Subcutaneous abdominal adipose tissue (tissue), 5 donors: ENCODE measurements at regions not wholly inside any gene's neighbourhood (a gene's known extent, or its start where the extent isn't known, plus 50 kb on each side); places are given as distances from the start of the nearest gene placed in this dataset.

Experiments
- H3K27ac ChIP-seq: one replicate; pipeline ENCODE4 v1.7.0; 2013; ENCODE audit warnings: low read depth, mild to moderate bottlenecking, inconsistent platforms, low read length, moderate library complexity
- H3K27me3 ChIP-seq, 5 donors: one replicate each; pipeline ENCODE4 v1.7.0; 2013; ENCODE audit warnings: low read length in 5 of 5, inconsistent platforms in 1 of 5; ENCODE audit not compliant: control insufficient read depth in 5 of 5, insufficient read depth in 4 of 5
- H3K36me3 ChIP-seq, 5 donors: one replicate each; pipeline ENCODE4 v1.7.0; 2013; ENCODE audit warnings: low read length in 5 of 5; ENCODE audit not compliant: control insufficient read depth in 5 of 5, insufficient read depth in 5 of 5
- H3K4me1 ChIP-seq, 5 donors: one replicate each; pipeline ENCODE4 v1.7.0; 2013; ENCODE audit warnings: low read length in 5 of 5, mild to moderate bottlenecking in 3 of 5, moderate library complexity in 1 of 5; ENCODE audit not compliant: control insufficient read depth in 5 of 5, insufficient read depth in 5 of 5
- H3K4me3 ChIP-seq, 5 donors: one replicate each; pipeline ENCODE4 v1.7.0; 2013; ENCODE audit warnings: low read length in 5 of 5, low read depth in 1 of 5
- H3K9ac ChIP-seq, 5 donors: one replicate each; pipeline ENCODE4 v1.7.0; 2013; ENCODE audit warnings: low read length in 5 of 5, mild to moderate bottlenecking in 4 of 5, moderate library complexity in 3 of 5
- H3K9me3 ChIP-seq, 5 donors: one replicate each; pipeline ENCODE4 v1.7.0; 2013; ENCODE audit warnings: low read length in 5 of 5; ENCODE audit not compliant: control insufficient read depth in 5 of 5
- donor health status: healthy.
- donor health status: healthy.
- donor health status: healthy.
- donor health status: healthy.
- donor health status: healthy.

DNA sequence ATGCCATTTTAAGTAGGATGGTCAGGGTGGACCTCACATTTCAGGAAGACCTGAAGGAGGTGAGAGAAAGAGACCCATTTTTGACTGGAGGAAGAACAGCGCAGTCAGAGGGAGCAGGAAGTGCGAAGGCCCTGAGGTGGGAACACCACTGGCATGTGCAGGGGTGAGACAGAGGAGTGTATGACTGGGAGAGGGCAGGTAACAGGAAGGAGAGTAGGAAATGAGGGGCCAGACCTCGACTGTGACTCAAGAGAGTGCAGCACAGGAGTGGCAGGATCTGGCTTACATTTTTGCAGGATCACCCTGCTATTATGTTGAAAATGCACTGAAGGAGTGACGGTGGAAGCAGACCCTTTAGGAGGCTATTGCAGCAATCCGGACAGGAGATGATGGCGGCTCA lies 117.7 kb upstream of the CDYL start:
- H3K4me3 ChIP-seq: no peak overlapping the region

DNA sequence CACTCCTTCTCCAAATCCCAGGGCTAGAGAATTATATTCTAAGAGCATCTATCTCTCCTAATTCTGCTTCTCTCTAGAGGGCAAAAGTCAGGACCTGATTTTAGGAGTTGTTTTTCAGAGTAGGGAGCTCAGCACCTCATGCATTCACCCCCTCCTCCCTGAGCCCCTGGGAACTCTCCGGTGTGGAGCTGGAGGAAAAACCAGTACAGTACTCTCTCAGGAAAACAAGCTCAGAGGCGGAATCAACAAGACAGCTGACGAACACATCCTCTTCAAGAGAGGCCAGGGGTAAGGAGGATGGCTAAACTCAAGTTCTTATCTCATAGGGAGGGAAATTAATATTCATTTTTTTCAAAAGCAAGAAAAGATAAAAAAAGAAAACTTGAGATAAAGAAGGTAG lies 120.1 kb upstream of the CDYL start:
- H3K27me3 ChIP-seq: no peaks in the 10 kb centered on the region

More for the DNA sequence above, 117.7 kb upstream of the CDYL start:
- no peaks in the 10 kb centered on the region for H3K9me3 ChIP-seq
- H3K27me3 ChIP-seq: no peaks in the 10 kb centered on the region
- no peaks in the 10 kb centered on the region for H3K36me3 ChIP-seq
- H3K9ac ChIP-seq: no peak overlapping the region
- H3K4me1 ChIP-seq: no peaks in the 10 kb centered on the region
- H3K27ac ChIP-seq: no peak overlapping the region

DNA sequence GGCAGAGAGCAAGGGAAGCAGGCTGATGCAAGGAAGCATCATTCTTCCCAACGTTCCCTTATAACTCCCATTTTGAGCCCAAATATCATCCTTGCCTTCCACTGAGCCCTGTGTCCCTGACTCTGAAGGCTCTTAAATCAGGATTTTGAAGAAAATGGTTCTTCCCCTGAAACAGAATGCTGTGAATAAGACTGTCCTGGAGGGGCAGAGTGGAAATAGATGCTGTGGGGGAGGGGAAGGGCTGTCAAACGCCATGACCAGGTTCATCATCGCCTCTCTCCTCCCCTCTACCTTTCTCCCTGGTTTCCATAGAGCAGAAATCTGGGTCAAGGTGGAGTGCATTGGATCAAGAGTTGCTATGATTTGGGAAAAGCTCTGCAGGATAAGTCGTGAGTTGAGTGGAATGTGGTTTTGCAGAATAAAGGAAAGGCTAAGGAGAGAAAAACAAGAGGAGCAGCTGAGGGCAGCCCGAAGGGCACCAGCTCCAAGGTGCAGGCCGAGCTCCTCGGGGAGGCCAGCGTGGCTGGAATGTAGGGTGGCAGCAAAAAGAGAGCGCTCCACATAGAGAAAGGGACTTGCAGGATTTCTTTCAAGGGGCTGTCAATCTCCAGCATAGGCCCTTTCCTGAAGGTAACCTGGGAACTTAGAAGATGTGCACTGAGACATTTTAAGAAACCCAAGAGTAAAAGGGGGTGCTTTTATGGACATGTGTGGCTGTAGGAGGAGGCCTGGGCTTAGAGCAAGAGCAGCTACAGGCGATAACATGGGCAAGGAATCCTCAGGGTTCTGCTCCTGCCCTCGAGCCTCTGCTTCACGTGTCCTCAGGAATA lies 120.8 kb upstream of the CDYL start:
- peaks cover 0 to 9% (median 2%) of the 10 kb centered on the region in 5 donors for H3K9me3 ChIP-seq
- H3K4me3 ChIP-seq: no peak overlapping the region
- no peaks in the 10 kb centered on the region for H3K4me1 ChIP-seq
- H3K9ac ChIP-seq: no peak overlapping the region
- no peaks in the 10 kb centered on the region for H3K36me3 ChIP-seq
- H3K27ac ChIP-seq: no peak overlapping the region
- H3K27me3 ChIP-seq: no peaks in the 10 kb centered on the region

More for the DNA sequence above, 120.1 kb upstream of the CDYL start:
- H3K9ac ChIP-seq: no peak overlapping the region
- no peaks in the 10 kb centered on the region for H3K4me1 ChIP-seq
- no peak overlapping the region for H3K27ac ChIP-seq
- peaks cover 0 to 9% (median 2%) of the 10 kb centered on the region in 5 donors for H3K9me3 ChIP-seq
- no peaks in the 10 kb centered on the region for H3K36me3 ChIP-seq
- no peak overlapping the region for H3K4me3 ChIP-seq

DNA sequence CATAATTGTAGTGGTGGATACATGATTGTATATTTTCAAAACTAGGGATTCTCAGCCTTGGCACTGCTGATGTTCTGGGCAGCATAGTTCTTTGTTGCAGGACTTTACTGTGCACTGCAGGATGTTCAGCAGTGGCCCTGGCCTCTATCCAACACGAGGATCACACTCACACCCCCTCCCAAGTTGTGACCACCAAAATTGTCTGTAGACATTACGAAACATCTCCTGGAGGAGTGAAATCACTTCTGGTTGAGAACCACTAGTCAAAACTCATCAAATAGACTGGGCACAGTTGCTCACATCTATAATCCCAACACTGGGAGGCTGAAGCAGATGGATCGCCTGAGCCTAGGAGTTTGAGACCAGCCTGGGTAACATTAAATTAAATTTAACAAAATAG lies 123.1 kb upstream of the CDYL start:
- H3K4me1 ChIP-seq: no peaks in the 10 kb centered on the region
- H3K36me3 ChIP-seq: no peaks in the 10 kb centered on the region
- H3K4me3 ChIP-seq: no peak overlapping the region
- no peak overlapping the region for H3K9ac ChIP-seq
- H3K27me3 ChIP-seq: no peaks in the 10 kb centered on the region
- peaks cover 0 to 9% (median 2%) of the 10 kb centered on the region in 5 donors for H3K9me3 ChIP-seq
- no peak overlapping the region for H3K27ac ChIP-seq

DNA sequence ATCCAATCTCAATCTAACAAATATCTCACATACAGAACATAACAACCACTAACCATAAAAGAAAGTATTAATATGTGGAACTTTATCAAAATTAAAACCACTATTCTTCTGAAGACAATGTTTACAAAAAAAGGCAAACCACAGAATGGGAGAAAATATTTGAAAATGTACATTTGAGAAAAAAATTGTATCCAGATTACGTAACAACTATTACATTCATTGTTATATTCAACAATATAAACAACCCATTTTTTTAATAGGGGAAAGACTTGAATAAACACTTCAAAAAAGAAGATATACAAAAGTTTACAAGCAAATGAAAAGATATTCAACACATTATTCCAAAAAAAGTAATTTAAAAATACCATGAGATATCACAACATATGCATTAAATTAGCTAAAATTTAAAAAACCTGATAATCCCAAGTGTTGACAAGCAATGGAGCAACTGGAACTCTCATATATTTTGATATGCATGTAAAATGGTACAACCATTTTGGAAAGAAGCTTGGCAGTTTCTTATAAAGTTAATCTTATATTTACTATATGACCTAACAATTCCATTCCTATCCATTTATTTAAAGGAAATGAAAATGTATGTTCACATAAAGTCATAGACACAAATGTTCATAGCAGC lies 124.3 kb upstream of the CDYL start:
- Histone ChIP-seq H3K27ac (no peak overlapping the region), H3K9me3 (peaks cover 0 to 9% (median 2%) of the 10 kb centered on the region in 5 donors), H3K36me3 (no peaks in the 10 kb centered on the region), H3K27me3 (no peaks in the 10 kb centered on the region), H3K4me1 (peaks cover 0 to 11% (median 10%) of the 10 kb centered on the region in 5 donors), H3K4me3 (no peak overlapping the region), H3K9ac (no peak overlapping the region)

DNA sequence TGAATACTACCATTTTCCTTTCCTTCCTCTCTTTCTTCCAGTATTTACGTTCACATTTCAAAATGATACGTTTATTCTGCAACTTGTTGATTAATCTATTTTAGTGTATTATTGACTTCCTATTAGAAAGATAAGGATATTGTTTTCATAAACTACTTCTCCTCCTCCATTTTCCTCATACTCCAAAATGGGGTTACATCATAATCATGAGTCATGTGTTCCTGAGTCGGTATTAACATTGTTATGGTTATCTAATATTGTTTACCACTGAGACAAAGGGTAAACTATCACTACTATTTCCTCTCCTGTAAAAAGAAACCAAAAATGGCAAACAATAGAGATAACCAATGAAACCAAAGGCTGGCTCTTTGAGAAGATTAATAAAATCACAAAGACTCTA lies 126.5 kb upstream of the CDYL start:
- H3K4me3 ChIP-seq: no peak overlapping the region
- no peaks in the 10 kb centered on the region for H3K27me3 ChIP-seq
- no peaks in the 10 kb centered on the region for H3K36me3 ChIP-seq
- peaks cover 0 to 11% (median 10%) of the 10 kb centered on the region in 5 donors for H3K4me1 ChIP-seq
- no peak overlapping the region for H3K9ac ChIP-seq
- H3K9me3 ChIP-seq: peaks cover 0 to 9% (median 2%) of the 10 kb centered on the region in 5 donors
- no peak overlapping the region for H3K27ac ChIP-seq

DNA sequence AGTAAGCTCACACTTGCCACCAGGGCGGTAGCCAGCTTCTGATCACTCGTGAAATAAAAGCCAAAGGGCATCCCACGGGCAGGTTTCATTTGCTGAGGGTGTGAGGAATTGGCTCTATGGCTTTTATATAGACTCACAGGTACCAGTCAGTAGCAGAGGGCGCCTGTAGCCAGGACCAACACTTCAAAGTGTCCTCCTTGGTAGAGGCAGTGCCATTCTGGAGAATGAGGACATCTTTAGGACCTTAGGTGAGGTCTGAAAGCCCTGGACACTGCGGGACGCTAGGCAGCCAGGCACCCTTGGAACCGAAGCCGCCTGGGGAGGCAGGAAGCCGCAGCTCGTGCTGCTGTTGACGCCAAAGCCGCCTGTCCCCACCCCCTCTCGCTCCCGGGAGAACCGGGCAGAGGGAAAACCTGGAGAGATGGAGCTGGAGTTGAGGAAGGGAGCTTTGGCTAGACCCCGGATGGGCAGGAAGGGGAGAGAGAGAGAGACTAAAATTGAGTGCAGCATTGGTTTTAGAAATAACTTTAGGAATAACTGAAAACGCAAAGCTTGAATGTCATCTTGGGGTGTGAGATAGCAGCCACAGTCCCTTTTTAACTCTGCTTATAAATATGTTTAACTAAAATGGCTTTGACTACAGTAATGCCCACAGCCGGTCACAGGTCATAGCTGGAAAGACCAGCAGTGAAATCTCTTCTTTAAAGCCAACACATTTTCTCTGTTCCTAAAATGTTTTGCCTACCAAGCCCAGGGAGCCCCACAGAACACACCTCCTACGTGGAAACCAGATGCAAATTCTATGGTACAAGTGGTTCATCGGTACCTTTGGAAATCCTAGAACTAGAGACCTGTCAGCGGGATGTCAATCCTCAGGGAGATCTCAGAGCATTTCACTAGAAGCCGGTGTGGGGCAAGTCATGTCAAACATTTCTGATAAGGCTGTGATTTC lies 128.5 kb upstream of the CDYL start:
- H3K27me3 ChIP-seq: no peaks in the 10 kb centered on the region
- H3K9me3 ChIP-seq: peaks cover 0 to 9% (median 2%) of the 10 kb centered on the region in 5 donors
- no peak overlapping the region for H3K27ac ChIP-seq
- peak overlapping the region in 3 of 5 donors; percentile 40 to 74 (median 69) for H3K9ac ChIP-seq
- peak overlapping the region; percentile 54 to 77 (median 70) for H3K4me3 ChIP-seq
- peaks cover 0 to 11% (median 10%) of the 10 kb centered on the region in 5 donors for H3K4me1 ChIP-seq
- no peaks in the 10 kb centered on the region for H3K36me3 ChIP-seq

DNA sequence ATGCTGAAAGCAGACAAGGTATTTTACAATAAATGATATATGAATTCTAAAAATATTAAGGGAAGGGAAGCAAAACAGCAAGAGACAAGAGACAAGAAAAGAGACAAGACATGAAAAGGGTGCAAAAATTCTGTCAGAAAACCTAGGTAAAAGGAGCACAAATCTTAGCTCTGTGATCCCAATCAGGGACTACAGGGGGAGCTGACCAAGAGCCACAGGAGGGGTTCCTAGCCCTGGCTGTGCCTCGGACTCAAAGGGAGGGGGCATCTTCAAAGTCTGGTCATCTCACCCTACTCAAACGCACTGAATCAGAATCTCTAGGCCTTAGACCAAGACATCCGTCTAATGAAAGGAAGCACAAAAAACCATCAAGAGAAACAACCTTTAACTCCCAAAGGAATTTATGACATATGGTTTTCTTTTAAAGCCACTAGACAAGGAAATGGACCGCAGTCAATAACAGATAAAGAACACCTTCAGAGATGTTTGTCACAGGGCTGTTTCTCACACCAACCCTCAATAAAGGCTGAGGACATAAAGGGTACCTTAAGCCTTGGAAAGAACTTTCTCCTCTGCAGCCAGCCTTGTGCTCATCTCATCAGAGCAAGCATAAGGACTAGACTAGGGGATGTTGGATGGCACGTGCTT lies 130.4 kb upstream of the CDYL start:
- Histone ChIP-seq H3K4me1 (peaks cover 0 to 11% (median 10%) of the 10 kb centered on the region in 5 donors), H3K9me3 (no peaks in the 10 kb centered on the region), H3K36me3 (no peaks in the 10 kb centered on the region), H3K4me3 (no peak overlapping the region), H3K27ac (no peak overlapping the region), H3K27me3 (no peaks in the 10 kb centered on the region), H3K9ac (no peak overlapping the region)

DNA sequence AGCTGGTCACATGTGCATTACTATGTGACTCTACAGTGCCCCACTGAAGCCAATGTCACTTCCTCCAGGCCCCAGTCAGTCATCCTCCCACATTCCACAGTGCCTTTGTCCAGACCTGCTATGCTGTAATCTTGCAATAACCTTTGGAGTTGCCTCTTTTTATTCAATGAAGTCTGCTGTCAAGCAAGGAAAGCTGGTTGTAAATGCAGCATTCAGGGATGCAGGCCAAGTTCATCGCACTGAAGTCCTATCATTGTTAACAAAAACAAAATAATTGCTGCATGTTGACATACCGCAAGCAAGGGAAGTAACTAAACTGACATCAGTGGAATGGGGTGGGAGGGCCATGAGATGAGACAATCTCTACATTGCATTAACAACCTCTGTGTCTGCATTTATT lies 131.2 kb upstream of the CDYL start:
- Histone ChIP-seq H3K4me1 (peaks cover 0 to 11% (median 10%) of the 10 kb centered on the region in 5 donors), H3K27ac (no peak overlapping the region), H3K27me3 (no peaks in the 10 kb centered on the region), H3K9ac (no peak overlapping the region), H3K36me3 (no peaks in the 10 kb centered on the region), H3K9me3 (no peaks in the 10 kb centered on the region), H3K4me3 (no peak overlapping the region)
